Iris pigment epithelial cell (primary cell): ENCODE measurements at regions not wholly inside any gene's neighbourhood (a gene's known extent, or its start where the extent isn't known, plus 50 kb on each side); places are given as distances from the start of the nearest gene placed in this dataset.

ENCODE experiments used
- DNase-seq: peaks from one replicate; pipeline ENCODE4 v3.0.0-alpha.2; 2011; ENCODE audit warnings: low read depth

- DNase-seq, result no peak
These were observed 152.8 kb downstream of the BCL11A start for GRCh38 chr2:60400462-60401246.

- peak; percentile 20 for DNase-seq
These were observed 159.0 kb downstream of the BCL11A start for GRCh38 chr2:60394463-60394862.

GRCh38 chr2:60391649-60392375 lies 161.6 kb downstream of the BCL11A start:
- DNase-seq, result no peak

- no peak for DNase-seq
These were observed 162.2 kb downstream of the BCL11A start for GRCh38 chr2:60391230-60391629.

GRCh38 chr2:60386436-60386835 lies 167.0 kb downstream of the BCL11A start:
- no peak for DNase-seq

- DNase-seq, result peak; percentile 8
These were observed 167.8 kb downstream of the BCL11A start for GRCh38 chr2:60385648-60386047.

GRCh38 chr2:60383401-60384143 lies 169.9 kb downstream of the BCL11A start:
- DNase-seq, result no peak

GRCh38 chr2:60380411-60380810 lies 173.0 kb downstream of the BCL11A start:
- no peak for DNase-seq

GRCh38 chr2:60379684-60380083 lies 173.8 kb downstream of the BCL11A start:
- DNase-seq, result no peak

- DNase-seq, result no peak
These were observed 174.2 kb downstream of the BCL11A start for GRCh38 chr2:60379216-60379615.

- no peak for DNase-seq
These were observed 175.6 kb downstream of the BCL11A start for GRCh38 chr2:60377825-60378224.

- no peak for DNase-seq
These were observed 177.2 kb downstream of the BCL11A start for GRCh38 chr2:60376252-60376651.

GRCh38 chr2:60371681-60372080 lies 181.8 kb downstream of the BCL11A start:
- DNase-seq, result no peak

GRCh38 chr2:60371219-60371618 lies 182.2 kb downstream of the BCL11A start:
- DNase-seq, result no peak

GRCh38 chr2:60370814-60371213 lies 182.6 kb downstream of the BCL11A start:
- DNase-seq, result no peak

- DNase-seq, result no peak
These were observed 185.0 kb downstream of the BCL11A start for GRCh38 chr2:60368456-60368855.

GRCh38 chr2:60366135-60366712 lies 187.2 kb downstream of the BCL11A start:
- no peak for DNase-seq

GRCh38 chr2:60365556-60365955 lies 187.9 kb downstream of the BCL11A start:
- DNase-seq, result peak; percentile 14

GRCh38 chr2:60364491-60364890 lies 189.0 kb downstream of the BCL11A start:
- DNase-seq, result no peak

GRCh38 chr2:60361498-60361897 lies 192.0 kb downstream of the BCL11A start:
- peak; percentile 2 for DNase-seq

- DNase-seq, result no peak
These were observed 193.9 kb downstream of the BCL11A start for GRCh38 chr2:60359569-60359968.

- no peak for DNase-seq
These were observed 195.0 kb downstream of the BCL11A start for GRCh38 chr2:60358476-60358875.
